Dermis blood vessel endothelial cell (primary cell): ENCODE measurements at regions not wholly inside any gene's neighbourhood (a gene's known extent, or its start where the extent isn't known, plus 50 kb on each side); places are given as distances from the start of the nearest gene placed in this dataset.
"Not testable (repeated sequence)": the region's sequence is repeated elsewhere in the genome, so short reads cannot be mapped to it uniquely, and the experiment has no call there.

ENCODE experiments used
- DNase-seq: peaks from one replicate; pipeline ENCODE4 v3.0.0; 2010

- no peak for DNase-seq
Observed at GRCh38 chr5:135177591-135177990, 143.6 kb upstream of the PITX1 start.

GRCh38 chr5:135176991-135177390 is 143.0 kb upstream of the PITX1 start:
- no peak for DNase-seq

GRCh38 chr5:135174315-135175096 is 140.5 kb upstream of the PITX1 start:
- no peak for DNase-seq

- no peak for DNase-seq
Observed at GRCh38 chr5:135173662-135174290, 139.7 kb upstream of the PITX1 start.

- no peak for DNase-seq
Observed at GRCh38 chr5:135172718-135173117, 138.7 kb upstream of the PITX1 start.

GRCh38 chr5:135171336-135171735 is 137.3 kb upstream of the PITX1 start:
- no peak for DNase-seq

GRCh38 chr5:135170500-135170899 is 136.5 kb upstream of the PITX1 start:
- no peak for DNase-seq

- DNase-seq: no peak
Observed at GRCh38 chr5:135169753-135170152, 135.7 kb upstream of the PITX1 start.

GRCh38 chr5:135167634-135168033 is 133.6 kb upstream of the PITX1 start:
- no peak for DNase-seq

GRCh38 chr5:135164873-135165614 is 131.0 kb upstream of the PITX1 start:
- not testable (repeated sequence) for DNase-seq

- no peak for DNase-seq
Observed at GRCh38 chr5:135163964-135164363, 129.9 kb upstream of the PITX1 start.

- no peak for DNase-seq
Observed at GRCh38 chr5:135163391-135163790, 129.4 kb upstream of the PITX1 start.

GRCh38 chr5:135162661-135163265 is 128.7 kb upstream of the PITX1 start:
- no peak for DNase-seq

GRCh38 chr5:135161221-135161620 is 127.2 kb upstream of the PITX1 start:
- no peak for DNase-seq

- DNase-seq: no peak
Observed at GRCh38 chr5:135160036-135160675, 126.1 kb upstream of the PITX1 start.

- no peak for DNase-seq
Observed at GRCh38 chr5:135159626-135160025, 125.6 kb upstream of the PITX1 start.

GRCh38 chr5:135158982-135159381 is 125.0 kb upstream of the PITX1 start:
- DNase-seq: no peak

GRCh38 chr5:135158314-135158697 is 124.3 kb upstream of the PITX1 start:
- DNase-seq: no peak

GRCh38 chr5:135157421-135158313 is 123.6 kb upstream of the PITX1 start:
- no peak for DNase-seq

- DNase-seq: no peak
Observed at GRCh38 chr5:135156715-135157404, 122.8 kb upstream of the PITX1 start.

GRCh38 chr5:135156337-135156714 is 122.3 kb upstream of the PITX1 start:
- DNase-seq: no peak
